ENCODE measurements at regions not wholly inside any gene's neighbourhood (a gene's known extent, or its start where the extent isn't known, plus 50 kb on each side); places are given as distances from the start of the nearest gene placed in this dataset.

DNA sequence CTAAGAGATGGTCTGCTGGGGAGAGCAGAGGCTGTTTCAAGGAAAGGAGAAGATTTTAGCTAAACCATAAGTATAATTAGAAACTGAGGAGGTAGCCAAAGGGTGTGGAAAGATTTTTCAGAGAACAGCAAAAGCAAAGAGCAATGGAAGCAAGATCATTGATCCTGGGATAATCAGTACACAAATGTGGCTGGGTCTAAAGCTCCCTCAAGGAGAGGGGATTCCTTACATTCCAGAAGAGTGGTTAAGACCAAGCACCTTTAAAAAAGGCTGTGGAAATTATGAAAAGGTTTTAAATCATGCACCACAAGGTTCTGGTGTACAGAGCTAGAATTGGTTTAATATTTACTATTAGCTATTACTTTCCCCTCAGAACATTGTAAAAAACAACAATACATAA, 246.0 kb upstream of the UBE2E3 start:
- no peak for DNase-seq

DNA sequence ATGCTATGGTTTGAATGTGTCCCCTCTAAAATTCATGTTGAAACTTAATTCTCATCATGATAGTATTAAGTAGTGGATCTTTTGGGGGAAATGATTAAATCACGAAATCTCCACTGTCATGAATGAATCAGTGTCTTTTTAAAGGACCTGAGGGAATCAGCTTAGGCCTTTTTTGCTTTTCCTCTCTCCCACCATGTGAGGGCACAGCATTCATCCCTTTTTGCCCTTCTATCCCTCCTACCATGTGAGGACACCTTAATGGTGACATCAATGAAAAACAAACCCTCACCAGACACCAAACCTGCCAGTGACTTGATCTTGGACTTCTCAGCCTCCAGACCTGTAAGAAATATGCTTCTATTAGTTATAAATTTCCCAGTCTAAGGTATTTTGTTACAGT, 247.1 kb upstream of the UBE2E3 start:
- DNase-seq: no peak

DNA sequence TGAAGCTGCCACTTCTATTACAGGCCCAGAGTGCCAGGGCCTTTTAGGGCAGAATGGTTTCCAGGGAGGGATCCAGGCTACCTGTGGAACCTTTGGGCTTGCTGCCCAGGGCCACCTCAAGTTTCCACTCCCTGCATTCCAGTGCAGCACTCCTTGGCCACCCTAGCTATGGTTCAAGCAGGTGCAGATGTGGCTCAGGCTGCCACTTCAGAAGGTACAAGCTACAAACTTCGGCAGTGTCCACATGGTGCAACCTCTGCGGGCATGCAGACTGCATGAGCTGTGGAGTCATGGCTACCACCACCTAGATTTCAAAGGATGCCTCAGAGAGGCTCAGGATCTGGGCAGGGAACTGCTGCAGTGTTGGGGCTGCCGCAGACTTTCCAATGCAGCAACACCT, 248.1 kb upstream of the UBE2E3 start:
- no peak for DNase-seq

DNA sequence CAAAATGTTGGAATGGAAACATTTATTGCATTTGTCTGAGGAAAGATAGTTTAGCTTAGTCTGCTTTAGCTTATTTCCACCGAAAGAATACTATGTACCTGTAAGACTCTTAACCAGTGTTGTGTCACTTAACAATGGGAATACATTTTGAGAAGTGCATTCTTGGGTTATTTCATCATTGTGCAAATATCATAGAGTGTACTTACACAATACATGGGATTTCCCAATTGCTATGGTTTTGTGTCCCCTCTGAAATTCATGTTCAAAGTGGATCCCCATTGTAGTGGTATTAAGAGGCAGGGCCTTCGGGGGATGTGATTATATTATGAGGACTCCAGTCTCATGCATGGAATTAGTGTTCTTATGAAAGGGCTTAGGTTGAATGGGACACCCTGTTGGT, 249.4 kb upstream of the UBE2E3 start:
- DNase-seq: peak; percentile 19

DNA sequence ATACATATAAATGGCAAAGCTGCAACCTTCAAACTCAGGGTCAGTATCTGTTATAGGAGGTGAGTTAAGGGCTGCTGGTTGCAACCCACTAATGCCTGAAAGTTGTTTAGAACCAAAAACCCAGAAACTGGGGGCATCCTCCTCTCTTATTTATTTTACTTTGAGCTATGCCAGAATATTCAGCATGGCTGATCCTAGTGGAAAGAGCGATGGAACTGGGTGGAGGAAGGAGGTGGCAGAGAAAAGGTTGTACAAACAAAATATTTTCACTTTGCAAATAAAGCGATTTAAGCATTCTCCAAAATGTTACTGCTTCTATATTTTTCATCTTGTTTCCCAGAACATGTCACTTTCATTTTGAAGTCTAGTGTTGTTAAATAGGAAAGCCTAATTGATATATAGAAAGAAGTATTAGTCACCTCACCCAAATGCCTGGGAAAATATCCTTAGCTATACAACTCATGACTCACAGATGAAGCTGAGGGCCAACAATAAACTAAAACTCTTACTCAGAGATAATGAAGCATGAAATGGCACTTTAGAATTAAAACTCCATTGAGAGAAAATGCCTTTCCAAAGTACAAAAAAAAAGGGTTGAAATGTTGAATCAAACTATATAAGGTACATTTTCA, 251.4 kb upstream of the UBE2E3 start:
- peak; percentile 93 for DNase-seq

DNA sequence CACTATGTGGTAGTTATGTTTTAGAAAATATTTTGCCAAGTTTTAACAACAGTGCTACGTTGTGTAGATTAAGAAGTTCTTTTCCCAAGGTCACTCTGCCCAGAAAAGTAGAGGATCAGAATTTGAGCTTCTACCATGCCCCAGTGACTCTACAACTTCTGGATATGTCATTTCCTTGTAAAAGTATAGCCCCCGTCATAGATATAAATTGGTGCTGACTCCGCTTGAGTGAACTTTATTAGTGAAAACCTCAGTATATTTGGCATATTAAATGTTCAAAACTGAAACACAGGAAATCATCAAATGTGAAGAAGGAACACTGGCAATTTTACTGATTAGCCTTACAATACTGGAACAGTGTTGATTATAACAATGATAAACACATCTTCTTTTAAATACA, 256.7 kb upstream of the UBE2E3 start:
- no peak for DNase-seq

DNA sequence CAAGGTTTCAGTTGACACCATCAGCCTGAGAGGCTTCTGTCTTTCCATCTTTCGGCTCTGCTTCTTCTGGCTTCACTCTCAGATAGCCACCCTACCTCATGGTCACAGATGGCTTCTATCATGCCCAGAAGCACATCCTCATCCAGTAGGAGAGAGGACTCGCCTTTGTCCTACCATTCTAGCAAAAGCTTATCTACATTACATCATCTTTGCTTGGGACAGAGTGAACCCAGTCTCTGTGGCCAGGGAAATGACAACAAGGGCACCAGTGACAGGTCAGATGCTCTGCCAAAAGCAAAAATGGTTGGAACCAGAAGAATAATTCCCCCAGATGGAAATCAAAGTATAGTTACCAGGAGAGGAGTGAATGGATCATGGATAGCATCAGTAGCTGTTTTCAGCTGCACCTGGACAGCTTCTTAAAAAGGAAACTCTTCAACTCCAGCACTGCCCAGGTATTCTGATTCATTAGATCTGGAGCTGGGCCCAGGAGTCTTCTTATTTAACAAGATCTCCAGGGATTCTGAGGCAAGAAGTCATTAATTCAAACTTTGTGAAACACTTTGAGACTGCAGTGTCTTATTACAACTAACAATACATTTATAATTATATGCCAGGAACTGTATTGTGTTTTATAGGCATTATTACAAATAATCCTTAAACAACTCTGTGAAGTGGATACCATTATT, 257.7 kb upstream of the UBE2E3 start:
- DNase-seq: no peak

DNA sequence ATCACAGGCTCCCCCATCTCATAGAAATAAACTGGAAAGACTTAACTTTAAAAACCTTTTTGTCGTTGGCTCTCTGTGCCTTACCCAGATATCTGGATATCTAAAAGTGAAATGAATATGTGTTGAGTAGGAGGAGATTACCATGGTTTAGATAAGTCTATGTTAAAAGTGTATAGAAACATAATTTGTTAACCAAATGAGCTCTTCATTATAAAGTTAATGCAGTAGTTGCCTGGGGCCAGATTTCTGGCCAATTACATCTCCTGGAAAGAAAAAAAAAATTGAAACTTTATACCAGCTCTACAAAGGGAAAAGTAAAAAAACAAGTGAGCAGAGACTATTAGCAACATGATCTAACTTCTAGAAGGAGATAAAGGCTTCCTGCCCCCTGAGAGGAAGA, 259.6 kb upstream of the UBE2E3 start:
- DNase-seq: no peak

DNA sequence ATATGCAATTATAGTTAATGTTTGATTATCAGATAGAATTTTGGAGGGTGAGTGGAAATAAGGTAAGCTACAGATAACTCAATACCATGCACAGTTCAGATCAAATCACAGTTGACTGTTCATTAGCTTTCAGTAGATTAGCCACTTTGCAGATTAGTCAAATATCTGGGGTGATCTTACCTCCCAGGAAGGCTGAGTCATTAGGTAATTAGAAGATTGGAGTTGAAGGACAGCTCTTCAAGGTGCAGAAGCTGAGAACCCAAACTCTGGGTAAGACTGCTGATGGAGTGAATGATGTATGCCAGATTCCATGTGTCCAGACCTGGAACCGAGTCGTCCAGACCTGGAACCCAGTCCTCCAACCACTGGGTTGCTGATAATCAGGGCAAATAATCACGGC, 262.8 kb upstream of the UBE2E3 start:
- no peak for DNase-seq

DNA sequence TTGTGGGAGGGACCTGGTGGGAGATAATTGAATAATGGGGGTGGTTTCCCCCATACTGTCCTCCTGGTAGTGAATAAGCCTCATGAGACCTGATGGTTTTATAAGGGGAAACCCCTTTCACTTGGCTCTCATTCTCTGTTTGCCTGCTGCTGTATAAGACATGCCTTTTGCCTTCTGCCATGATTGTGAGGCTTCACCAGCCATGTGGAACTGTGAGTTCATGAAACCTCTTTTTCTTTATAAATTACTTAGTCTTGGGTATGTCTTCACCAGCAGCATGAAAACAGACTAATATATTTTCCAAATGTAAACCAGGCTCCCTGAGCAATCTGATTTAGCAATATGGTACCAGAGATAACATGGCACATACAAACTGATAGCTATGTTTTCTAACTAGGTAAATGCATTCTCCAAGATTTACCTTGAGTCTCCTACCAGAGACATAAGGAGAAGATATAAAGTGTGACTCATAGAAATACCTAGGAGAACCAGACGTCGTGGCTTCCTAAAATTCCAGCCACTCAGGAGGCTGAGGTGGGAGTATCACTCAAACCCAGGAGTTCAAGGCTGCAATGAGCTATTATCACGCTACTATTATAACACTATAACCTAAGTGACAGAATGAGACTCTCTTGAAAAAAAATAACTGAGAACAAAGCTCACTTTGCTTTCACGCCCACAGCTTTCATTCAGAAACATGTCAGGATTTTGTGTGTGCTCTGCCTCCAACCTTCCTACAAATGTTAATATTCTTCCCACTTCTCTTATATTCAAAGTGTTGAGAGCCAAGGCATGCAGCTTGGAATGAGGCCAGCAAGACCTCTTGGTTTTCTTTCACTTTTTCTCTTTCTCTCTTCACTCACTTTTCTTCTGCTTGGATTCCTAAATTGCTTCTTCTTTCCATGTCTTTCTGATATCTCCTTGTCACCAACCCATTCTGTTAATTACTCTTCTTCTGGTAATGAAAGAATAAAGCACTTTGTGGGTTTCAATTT, 263.9 kb upstream of the UBE2E3 start:
- no peak for DNase-seq

DNA sequence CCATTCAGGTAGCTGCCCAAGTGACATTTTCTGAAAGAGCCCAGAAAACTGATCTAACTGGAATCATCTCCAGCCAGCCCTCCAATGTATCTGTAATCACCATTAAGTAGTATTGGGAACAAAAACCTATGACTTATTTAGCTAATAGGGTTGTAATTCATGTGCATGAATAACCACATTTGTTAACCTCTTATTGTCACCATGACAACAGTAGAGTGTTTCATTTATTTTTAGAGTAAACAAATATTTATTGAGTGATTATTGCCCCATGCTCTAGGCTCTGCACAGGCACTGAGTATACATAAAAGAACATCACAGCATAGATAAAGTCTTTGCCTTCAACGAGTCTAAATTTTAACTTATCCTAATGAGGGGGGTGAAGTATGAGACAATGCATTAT, 265.4 kb upstream of the UBE2E3 start:
- no peak for DNase-seq

DNA sequence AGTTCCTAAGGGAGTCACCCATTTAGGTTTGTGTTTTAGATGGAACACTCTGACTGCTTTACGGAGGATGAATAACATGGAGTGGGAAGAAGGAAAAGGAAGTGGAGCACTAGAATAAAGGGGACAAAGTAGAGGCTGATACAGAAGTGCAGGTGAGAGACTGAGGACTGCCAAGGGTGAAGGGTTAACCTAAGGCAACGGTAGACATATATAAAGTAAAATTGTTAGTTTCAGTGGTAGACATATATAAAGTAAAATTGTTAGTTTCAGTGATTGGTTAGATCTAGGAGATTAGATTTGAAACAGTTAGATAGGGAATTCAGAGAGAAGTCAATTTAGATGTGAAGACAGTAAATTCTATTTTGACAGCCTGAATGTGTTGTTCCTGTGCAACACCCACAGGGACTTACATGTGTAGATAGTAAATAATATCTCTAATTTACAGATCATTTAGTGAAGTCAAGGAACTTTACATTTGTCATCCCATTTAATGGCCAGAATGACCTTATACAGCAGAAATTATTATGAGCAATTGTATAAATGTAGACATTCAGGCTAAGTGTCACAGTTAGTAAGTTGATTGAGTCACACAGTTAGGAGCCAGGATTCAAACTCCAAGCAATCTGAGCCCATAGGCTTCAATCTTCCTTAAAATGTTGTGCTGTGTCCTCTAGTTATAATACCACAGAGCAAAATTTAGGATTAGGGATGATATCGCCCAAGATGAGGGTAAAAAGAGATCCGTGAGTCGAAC, 270.8 kb upstream of the UBE2E3 start:
- DNase-seq: no peak

DNA sequence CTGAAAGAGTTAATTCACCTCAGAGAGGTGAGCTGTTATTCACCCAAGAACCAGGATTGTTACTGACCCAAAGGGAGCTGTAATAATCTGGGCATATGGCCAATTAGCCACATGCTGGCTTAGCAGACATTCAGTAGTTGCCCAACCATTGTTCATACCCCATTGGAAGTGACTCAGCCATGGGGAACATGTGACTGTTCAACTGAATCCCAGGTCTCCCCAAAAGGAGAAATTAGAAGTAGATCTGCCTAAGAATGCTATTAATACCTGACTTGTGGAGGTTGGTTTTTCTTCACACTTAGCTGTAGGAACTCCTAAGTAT, 272.6 kb upstream of the UBE2E3 start:
- DNase-seq: peak; percentile 64

DNA sequence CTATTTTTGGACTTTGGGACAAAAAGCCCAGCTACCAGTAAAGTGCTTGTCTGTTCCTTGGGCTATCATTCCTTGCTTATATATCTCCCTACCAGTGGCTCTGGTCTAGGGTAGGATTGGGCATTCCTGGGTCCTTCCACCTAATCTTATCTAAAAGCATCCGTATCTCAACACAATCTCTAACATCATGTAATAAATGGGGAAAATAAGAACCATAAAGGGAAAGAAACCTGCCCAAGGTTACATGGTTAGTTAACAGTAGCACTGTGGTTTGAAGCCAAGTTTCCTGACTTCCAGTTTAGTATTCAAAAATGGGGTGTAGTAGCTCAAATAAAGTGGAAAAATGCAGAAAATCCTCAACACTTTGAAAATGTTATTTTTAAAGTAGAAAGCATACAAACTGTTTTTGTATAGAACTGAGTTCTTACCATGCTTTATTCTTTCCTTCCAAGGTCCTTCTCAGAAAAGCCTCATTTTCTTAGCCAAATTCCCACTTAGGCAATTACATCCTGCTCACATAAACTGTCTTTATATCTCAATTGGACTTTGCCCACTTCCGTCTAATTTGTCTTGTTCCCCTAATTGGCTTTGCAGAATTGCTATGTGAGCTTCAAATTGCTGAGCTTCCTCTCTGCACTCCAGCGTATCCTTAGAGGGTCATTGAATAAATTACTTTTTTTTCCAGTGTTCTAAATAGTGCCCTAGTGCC, 273.1 kb upstream of the UBE2E3 start:
- DNase-seq: no peak

DNA sequence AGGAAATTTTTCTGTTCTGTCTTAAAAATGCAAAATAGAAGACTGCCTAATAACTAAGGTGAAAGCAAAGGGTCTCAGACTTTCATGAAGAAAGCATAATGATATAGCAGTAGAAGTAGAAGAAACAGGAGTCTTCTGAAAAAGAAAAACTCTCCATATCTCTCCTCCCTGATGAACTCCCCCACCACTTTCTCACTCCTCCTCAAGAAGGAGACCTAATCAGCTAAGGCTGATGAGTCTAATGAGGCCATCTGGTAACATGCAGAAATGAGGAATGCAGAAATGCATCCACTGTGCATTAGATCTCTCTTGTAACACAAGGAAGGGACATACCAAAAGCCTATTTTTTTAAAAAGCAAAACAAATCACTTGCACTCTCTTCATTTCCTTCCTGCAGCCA, 273.7 kb upstream of the UBE2E3 start:
- DNase-seq: no peak

DNA sequence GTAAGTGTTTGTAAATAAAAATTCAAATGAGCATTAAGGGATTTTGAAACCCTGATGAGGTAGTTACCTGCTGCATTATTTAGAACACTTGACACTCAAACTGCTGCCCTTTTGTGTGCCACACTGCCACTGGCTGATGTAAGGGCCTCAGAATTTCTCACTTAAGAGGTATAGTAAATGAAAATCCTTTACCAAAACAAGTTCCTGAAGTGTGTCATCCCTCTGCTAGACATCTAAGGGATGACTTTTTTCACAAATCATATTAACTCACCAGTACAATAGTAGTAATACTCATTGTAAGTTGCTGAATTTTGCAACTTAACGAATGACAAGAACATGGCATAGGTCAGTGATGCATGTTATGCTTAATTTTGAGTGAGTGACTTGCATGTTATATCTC, 274.9 kb upstream of the UBE2E3 start:
- DNase-seq: peak; percentile 18

DNA sequence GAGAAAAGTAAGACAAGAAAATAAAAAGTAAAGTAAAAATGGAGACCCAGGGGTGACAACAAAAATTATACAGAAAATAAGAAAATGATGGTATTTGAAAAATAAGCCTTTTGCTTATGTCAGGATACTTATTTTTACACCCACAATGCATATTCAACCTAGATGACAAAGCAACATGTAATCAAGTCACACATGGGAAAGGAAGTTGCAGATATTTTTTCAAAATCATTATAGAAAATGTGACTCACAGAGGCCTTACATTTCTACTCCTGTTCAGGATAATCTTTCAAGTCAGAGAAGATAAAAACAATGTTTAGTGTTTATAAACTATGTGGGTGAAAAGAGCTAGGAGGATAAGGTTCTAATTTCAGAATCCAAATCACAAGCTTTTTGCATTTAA, 275.3 kb upstream of the UBE2E3 start:
- peak; percentile 54 for DNase-seq

DNA sequence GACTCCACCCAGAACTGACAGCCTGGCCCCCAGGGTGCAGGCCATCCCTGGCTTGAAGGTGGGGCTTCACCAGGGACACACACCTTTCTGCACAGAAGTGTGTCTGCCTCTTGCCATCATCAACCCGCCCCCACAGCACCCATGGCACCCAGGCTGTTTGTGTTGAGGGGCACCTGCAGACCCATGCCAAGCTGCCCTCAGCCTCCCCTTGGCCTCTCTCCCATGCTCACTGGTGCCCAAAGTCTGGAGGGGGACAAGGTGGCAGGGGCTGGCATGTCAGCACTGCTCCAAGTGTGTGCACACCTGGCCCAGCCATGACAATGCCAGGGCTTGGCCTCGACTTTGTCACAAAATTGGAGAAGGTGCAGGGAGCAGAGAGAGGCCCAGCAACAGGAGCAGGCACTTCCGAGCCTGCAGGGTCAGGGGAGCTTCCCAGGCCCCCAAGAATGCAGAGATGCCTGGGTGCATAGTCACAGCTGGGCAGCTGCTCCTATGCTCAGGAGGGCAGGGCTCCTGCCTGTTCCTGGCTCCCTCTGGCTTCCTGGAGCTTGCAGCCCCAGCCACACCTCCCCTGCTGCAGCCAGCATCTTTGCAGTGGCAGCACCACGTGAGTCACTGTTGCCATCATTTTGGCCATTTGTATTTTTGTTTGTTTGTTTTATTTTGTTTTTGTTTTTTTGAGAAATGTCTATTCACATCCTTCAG, 280.6 kb upstream of the UBE2E3 start:
- DNase-seq: no peak

DNA sequence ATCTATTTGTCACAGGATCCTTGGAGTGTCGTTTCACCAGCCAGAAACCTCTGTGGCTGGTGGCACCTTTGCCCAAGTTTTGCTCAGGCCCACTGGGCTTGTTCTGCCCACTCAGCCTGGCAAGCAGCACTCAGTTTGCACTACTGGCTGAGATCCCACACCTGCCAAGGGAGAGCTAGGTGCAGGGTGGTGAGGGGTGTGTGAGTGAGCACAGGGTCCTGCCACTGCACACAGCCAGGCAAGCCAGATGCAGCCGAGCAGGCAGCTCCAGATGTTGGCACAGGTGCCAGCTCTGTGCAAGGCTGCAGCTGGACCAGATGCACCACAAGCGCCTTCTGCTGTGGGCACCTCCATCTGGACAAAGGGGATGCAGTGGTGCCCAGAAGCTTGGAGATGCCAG, 281.7 kb upstream of the UBE2E3 start:
- no peak for DNase-seq

DNA sequence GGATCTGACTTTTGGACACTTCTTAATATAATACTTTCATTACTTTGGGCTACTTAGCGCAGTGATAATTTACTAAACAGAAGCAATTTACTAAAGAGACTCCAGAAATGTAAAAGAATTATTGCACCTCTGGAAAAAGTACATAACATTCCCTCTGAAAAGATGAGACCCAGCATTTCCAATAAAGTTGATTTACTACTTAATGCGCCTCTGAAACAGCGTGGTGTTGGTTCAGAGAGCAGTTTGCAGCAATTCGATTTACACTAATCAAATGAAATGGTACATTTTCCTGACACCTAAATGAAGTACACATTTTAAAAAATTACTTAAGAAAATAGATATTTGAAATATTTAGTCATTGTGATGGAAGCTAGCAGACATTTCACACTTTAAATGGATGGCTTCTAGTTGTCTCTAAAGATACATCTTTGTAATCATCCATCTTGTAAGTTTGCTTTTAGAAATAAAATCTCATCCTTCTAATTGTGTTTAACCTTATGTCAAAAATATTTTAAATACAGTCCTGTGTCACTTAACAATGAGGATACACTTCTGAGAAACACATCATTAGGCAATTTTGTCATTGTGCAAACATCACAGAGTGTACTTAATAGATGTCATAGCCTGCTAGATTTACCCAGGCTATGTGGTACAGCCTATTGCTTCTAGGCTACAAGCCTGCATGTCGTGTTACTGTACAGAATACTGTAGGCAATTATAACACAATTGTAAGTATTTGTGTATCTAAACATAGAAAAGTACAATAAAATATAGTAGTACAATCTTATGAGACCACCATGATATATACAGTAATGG, 284.6 kb upstream of the UBE2E3 start:
- DNase-seq: no peak

Measured in fibroblast of skin of back (primary cell).